Endodermal cell (in vitro differentiated cells): ENCODE measurements at regions not wholly inside any gene's neighbourhood (a gene's known extent, or its start where the extent isn't known, plus 50 kb on each side); places are given as distances from the start of the nearest gene placed in this dataset.

ENCODE experiments used
- DNase-seq: peaks from one replicate; pipeline ENCODE4 v3.0.0-alpha.2; 2017
- H3K27ac ChIP-seq: 2 replicates; pipeline ENCODE4 v1.5.1; 2013; ENCODE audit warnings: mild to moderate bottlenecking, low read depth, low read length, moderate library complexity
- H3K27me3 ChIP-seq: 2 replicates; pipeline ENCODE4 v1.6.1; 2013; ENCODE audit warnings: mild to moderate bottlenecking, low read length, moderate library complexity; ENCODE audit not compliant: insufficient read depth, control insufficient read depth, poor library complexity, severe bottlenecking
- H3K36me3 ChIP-seq: 2 replicates; pipeline ENCODE4 v1.7.0; 2013; ENCODE audit warnings: mild to moderate bottlenecking, low read length, moderate library complexity; ENCODE audit not compliant: control insufficient read depth, insufficient read depth
- H3K4me1 ChIP-seq: one replicate; pipeline ENCODE4 v1.7.0; 2013; ENCODE audit warnings: low read length; ENCODE audit not compliant: control insufficient read depth, insufficient read depth
- H3K4me3 ChIP-seq: 2 replicates; pipeline ENCODE4 v1.5.1; 2013; ENCODE audit warnings: mild to moderate bottlenecking, low read length, moderate library complexity
- H3K9ac ChIP-seq: 2 replicates; pipeline ENCODE4 v1.6.1; 2013; ENCODE audit warnings: mild to moderate bottlenecking, low read length, moderate library complexity; ENCODE audit not compliant: poor library complexity, severe bottlenecking; ENCODE audit errors: extremely low read depth
- H3K9me3 ChIP-seq: 2 replicates; pipeline ENCODE4 v1.6.1; 2013; ENCODE audit warnings: mild to moderate bottlenecking, low read length, moderate library complexity; ENCODE audit not compliant: control insufficient read depth
- H3K27ac Mint-ChIP-seq: 2 replicates; pipeline ENCODE4 v1.8.0; 2020; ENCODE audit warnings: mixed read lengths
- H3K27me3 Mint-ChIP-seq: 2 replicates; pipeline ENCODE4 v1.8.0; 2021; ENCODE audit warnings: mild to moderate bottlenecking, mixed read lengths; ENCODE audit not compliant: insufficient read depth
- H3K36me3 Mint-ChIP-seq: 2 replicates; pipeline ENCODE4 v1.8.0; 2020; ENCODE audit warnings: low read depth, mixed read lengths
- H3K4me1 Mint-ChIP-seq: 2 replicates; pipeline ENCODE4 v1.8.0; 2020; ENCODE audit warnings: mixed read lengths
- H3K4me3 Mint-ChIP-seq: 2 replicates; pipeline ENCODE4 v1.8.0; 2020; ENCODE audit warnings: mild to moderate bottlenecking, moderate library complexity, mixed read lengths
- H3K9me3 Mint-ChIP-seq: 2 replicates; pipeline ENCODE4 v1.8.0; 2020; ENCODE audit warnings: mild to moderate bottlenecking, mixed read lengths
- WGBS, 2 experiments: methylation state at CpG; one replicate each; pipeline versions ENCODE4 v1.1.5 to v1.1.7; 2013; ENCODE audit warnings: missing lambda C conversion rate in 2 of 2, mixed read lengths in 1 of 2; ENCODE audit not compliant: insufficient coverage in 1 of 2, insufficient read length in 1 of 2; 5-methylcytosine and 5-hydroxymethylcytosine counted together
- TF ChIP-seq, protein P1 (sequence below): fragments of 200-600 bp; sonication (generic); conservative IDR thresholded peaks from 2 replicates; pipeline ENCODE4 v1.5.0; 2021; ENCODE audit warnings: antibody characterized with exemption, mild to moderate bottlenecking

DNA sequence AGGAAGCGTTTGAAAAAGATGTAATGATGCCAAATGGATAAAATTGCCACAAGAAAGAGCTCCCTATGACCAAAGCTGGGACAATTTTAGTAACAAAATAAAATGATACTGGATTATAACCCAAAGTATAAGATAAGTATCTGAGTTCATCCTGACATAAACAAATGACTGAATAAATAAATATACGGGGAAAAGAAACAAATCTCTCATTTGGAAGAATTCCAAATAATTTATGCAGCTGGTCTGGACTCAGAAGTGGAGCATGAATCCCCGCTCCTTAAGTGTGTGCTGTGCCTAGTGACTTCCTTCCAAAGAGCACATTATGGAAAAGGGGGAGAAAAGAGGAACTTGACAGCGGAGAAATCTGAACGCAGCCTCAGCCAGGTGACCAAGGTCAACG lies 186.2 kb downstream of the RAMP3 start:
- H3K4me3 Mint-ChIP-seq: no peak overlapping the region
- TF ChIP-seq, protein P1, sequence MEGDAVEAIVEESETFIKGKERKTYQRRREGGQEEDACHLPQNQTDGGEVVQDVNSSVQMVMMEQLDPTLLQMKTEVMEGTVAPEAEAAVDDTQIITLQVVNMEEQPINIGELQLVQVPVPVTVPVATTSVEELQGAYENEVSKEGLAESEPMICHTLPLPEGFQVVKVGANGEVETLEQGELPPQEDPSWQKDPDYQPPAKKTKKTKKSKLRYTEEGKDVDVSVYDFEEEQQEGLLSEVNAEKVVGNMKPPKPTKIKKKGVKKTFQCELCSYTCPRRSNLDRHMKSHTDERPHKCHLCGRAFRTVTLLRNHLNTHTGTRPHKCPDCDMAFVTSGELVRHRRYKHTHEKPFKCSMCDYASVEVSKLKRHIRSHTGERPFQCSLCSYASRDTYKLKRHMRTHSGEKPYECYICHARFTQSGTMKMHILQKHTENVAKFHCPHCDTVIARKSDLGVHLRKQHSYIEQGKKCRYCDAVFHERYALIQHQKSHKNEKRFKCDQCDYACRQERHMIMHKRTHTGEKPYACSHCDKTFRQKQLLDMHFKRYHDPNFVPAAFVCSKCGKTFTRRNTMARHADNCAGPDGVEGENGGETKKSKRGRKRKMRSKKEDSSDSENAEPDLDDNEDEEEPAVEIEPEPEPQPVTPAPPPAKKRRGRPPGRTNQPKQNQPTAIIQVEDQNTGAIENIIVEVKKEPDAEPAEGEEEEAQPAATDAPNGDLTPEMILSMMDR: no peak
- no peaks in the 10 kb centered on the region for H3K4me1 Mint-ChIP-seq
- H3K27ac Mint-ChIP-seq: no peak overlapping the region
- no peak overlapping the region for H3K9ac ChIP-seq
- H3K27me3 ChIP-seq: peaks cover 5% of the 10 kb centered on the region
- H3K4me3 ChIP-seq: no peak overlapping the region
- H3K9me3 Mint-ChIP-seq: no peaks in the 10 kb centered on the region
- no peaks in the 10 kb centered on the region for H3K36me3 Mint-ChIP-seq
- WGBS, 2 experiments: 95 to 100% methylated on average over 4 to 6 of the region's 6 CpGs
- H3K27me3 Mint-ChIP-seq: peaks cover 3% of the 10 kb centered on the region
- H3K36me3 ChIP-seq: no peaks in the 10 kb centered on the region
- no peaks in the 10 kb centered on the region for H3K4me1 ChIP-seq
- no peak for DNase-seq
- no peak overlapping the region for H3K27ac ChIP-seq
- H3K9me3 ChIP-seq: no peaks in the 10 kb centered on the region

DNA sequence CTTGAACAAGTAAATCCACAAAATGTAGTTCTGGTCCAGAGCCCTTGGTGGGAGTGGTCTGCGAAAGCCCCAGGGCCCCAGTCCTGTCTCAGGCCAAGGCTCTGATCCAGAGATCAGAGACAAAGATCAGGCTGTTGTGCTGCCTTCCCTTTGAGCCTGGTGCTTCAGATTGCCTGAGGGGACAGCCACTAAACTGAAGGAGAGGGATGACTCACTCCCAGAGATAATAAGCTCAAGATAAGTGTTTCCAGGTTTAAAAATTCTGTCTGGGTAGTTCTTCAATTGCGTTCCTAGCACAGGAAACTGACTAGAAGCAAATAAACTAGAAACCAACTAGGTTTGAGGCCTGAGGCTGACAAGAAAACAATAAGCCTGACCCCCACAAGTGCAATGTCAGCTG lies 190.2 kb downstream of the RAMP3 start:
- Histone ChIP-seq H3K9me3 (no peaks in the 10 kb centered on the region), H3K27ac (no peak overlapping the region), H3K4me1 (no peaks in the 10 kb centered on the region), H3K9ac (no peak overlapping the region), H3K4me3 (no peak overlapping the region), H3K27me3 (no peaks in the 10 kb centered on the region), H3K36me3 (no peaks in the 10 kb centered on the region)
- Mint-ChIP-seq H3K36me3 (no peaks in the 10 kb centered on the region), H3K9me3 (no peaks in the 10 kb centered on the region), H3K27me3 (no peaks in the 10 kb centered on the region), H3K27ac (no peak overlapping the region), H3K4me3 (no peak overlapping the region), H3K4me1 (no peaks in the 10 kb centered on the region)
- TF ChIP-seq, protein P1: no peak
- WGBS, 2 experiments: 62 to 71% methylated on average over 2 of the region's 2 CpGs
- peak; percentile 58 for DNase-seq

DNA sequence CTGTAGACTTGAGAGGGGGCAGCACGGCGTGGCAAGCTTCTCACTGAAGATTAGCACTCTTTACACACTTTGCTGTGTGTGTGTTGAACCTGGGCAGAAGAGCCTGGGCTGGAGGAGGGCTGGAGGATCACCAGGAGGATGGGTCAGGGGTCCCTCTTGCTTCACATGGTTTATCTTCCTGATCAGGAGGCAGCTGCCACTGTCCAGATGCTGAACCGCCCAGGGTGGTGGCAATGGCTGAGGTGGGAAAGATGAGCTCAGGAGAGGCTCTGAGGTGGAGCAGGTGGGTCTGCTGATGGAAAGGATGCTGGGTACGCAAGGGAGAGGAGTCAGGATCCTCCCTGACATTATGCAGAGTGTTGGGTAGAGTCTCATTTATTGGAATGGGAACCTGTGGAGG lies 191.5 kb downstream of the RAMP3 start:
- Histone ChIP-seq H3K4me3 (no peak overlapping the region), H3K9me3 (no peaks in the 10 kb centered on the region), H3K27ac (no peak overlapping the region), H3K4me1 (no peaks in the 10 kb centered on the region), H3K9ac (no peak overlapping the region), H3K27me3 (no peaks in the 10 kb centered on the region), H3K36me3 (no peaks in the 10 kb centered on the region)
- no peaks in the 10 kb centered on the region for H3K4me1 Mint-ChIP-seq
- TF ChIP-seq, protein P1: no peak
- H3K27ac Mint-ChIP-seq: no peak overlapping the region
- no peaks in the 10 kb centered on the region for H3K27me3 Mint-ChIP-seq
- WGBS, 2 experiments: 80 to 95% methylated on average over 2 to 4 of the region's 4 CpGs
- no peak for DNase-seq
- H3K9me3 Mint-ChIP-seq: no peaks in the 10 kb centered on the region
- no peaks in the 10 kb centered on the region for H3K36me3 Mint-ChIP-seq
- H3K4me3 Mint-ChIP-seq: no peak overlapping the region
